Gastrocnemius medialis (tissue), 4 donors: ENCODE measurements at regions not wholly inside any gene's neighbourhood (a gene's known extent, or its start where the extent isn't known, plus 50 kb on each side); places are given as distances from the start of the nearest gene placed in this dataset.

Experiments used
- ATAC-seq, 2 donors: fragments of 150-250 bp; one replicate each; pipeline ENCODE4 v1.9.1; 2016
- DNase-seq, 2 donors: peaks; one replicate each; pipeline ENCODE4 v3.0.0-alpha.2; 2019
- H3K27ac ChIP-seq, 4 donors: fragments of 200-600 bp; sonication (generic); 1 replicate in 1 of 4; 2 replicates in 3 of 4; pipeline ENCODE4 v1.5.1; 2016 to 2018; ENCODE audit warnings: mild to moderate bottlenecking in 2 of 4, moderate library complexity in 1 of 4
- H3K27me3 ChIP-seq, 3 donors: fragments of 200-600 bp; sonication (generic) in 2 of 3; 1 replicate in 1 of 3; 2 replicates in 2 of 3; pipeline versions ENCODE4 v1.5.1 to v1.6.0; 2016 to 2019; ENCODE audit warnings: mild to moderate bottlenecking in 1 of 3, moderate library complexity in 1 of 3
- H3K36me3 ChIP-seq, 2 donors: fragments of 200-600 bp; sonication (generic) in 1 of 2; one replicate each; pipeline ENCODE4 v1.5.1; 2017 to 2018
- H3K4me1 ChIP-seq, 2 donors: fragments of 200-600 bp; sonication (generic) in 1 of 2; one replicate each; pipeline ENCODE4 v1.5.1; 2016 to 2017; ENCODE audit warnings: mild to moderate bottlenecking in 2 of 2
- H3K4me3 ChIP-seq, 4 donors: fragments of 200-600 bp; sonication (generic) in 3 of 4; 1 replicate in 1 of 4; 2 replicates in 3 of 4; pipeline ENCODE4 v1.5.1; 2016 to 2019; ENCODE audit warnings: mild to moderate bottlenecking in 2 of 4
- H3K9me3 ChIP-seq, 3 donors: fragments of 200-600 bp; sonication (generic) in 2 of 3; 1 replicate in 1 of 3; 2 replicates in 2 of 3; pipeline ENCODE4 v1.5.1; 2016 to 2019
- CTCF ChIP-seq, 5 experiments: fragments of 450-650 bp in 3 of 5; fragments of 200-600 bp in 2 of 5; sonication (generic) in 2 of 5; IDR thresholded peaks in 4 of 5; conservative IDR thresholded peaks in 1 of 5; 1 replicate in 4 of 5; 2 replicates in 1 of 5; pipeline ENCODE4 v1.5.1; 2016 to 2019; ENCODE audit warnings: antibody characterized with exemption in 5 of 5, mild to moderate bottlenecking in 3 of 5, moderate library complexity in 3 of 5
- POLR2A ChIP-seq, 2 donors: fragments of 450-650 bp; IDR thresholded peaks; one replicate each; pipeline ENCODE4 v1.6.1; 2017; ENCODE audit warnings: antibody characterized with exemption in 2 of 2, mild to moderate bottlenecking in 2 of 2, moderate library complexity in 2 of 2
- in situ Hi-C, 4 donors: fragments of 200-750 bp; cut with MboI; loops; one replicate each; pipeline versions ENCODE4 v1.15.0 to v1.8.0; 2017; ENCODE audit warnings: low sequenced_read_pairs in 4 of 4
- intact Hi-C: fragments of 100-400 bp; cut with DNase I; formaldehyde crosslinking; loops from one replicate; pipeline ENCODE4 v1.15.1; 2023; ENCODE audit warnings: low total_unique reads

GRCh38 chr3:135895106-135895733, 70.3 kb upstream of the PPP2R3A start:
- intact Hi-C loops: loop anchor here (1.0 to 10.0 kb wide), 3 partner anchors 670 to 1295 kb away; partner anchors contain the start of gene EPHB1
- DNase-seq (peak; percentile 12 to 52), ATAC-seq (peak; percentile 62 to 81)
- in situ Hi-C loops: loop anchor here (10.0 to 25.0 kb wide), 4 partner anchors 1100 to 1290 kb away; partner anchors contain the start of gene EPHB1 (in 4 of the 4)
- TF ChIP-seq POLR2A (IDR thresholded peaks at IDR 0.05) (no peak), CTCF (IDR thresholded peaks at IDR 0.05 in 4 of 5, conservative IDR thresholded peaks at IDR 0.05 in 1 of 5) (peak; percentile 56 to 85 (median 70))
- Histone ChIP-seq H3K9me3 (no peaks in the 10 kb centered on the region), H3K4me1 (no peaks in the 10 kb centered on the region), H3K4me3 (no peak overlapping the region), H3K27ac (no peak overlapping the region), H3K27me3 (no peaks in the 10 kb centered on the region), H3K36me3 (no peaks in the 10 kb centered on the region)

- Histone ChIP-seq H3K4me3 (no peak overlapping the region), H3K27me3 (no peaks in the 10 kb centered on the region), H3K27ac (no peak overlapping the region), H3K4me1 (no peaks in the 10 kb centered on the region), H3K36me3 (no peaks in the 10 kb centered on the region), H3K9me3 (no peaks in the 10 kb centered on the region)
- TF ChIP-seq CTCF (IDR thresholded peaks at IDR 0.05 in 4 of 5, conservative IDR thresholded peaks at IDR 0.05 in 1 of 5) (no peak), POLR2A (IDR thresholded peaks at IDR 0.05) (no peak)
- DNase-seq: no peak
- in situ Hi-C loops (loop anchor here (10.0 to 25.0 kb wide), 4 partner anchors 1101 to 1291 kb away; partner anchors contain the start of gene EPHB1 (in 4 of the 4)), intact Hi-C loops (loop anchor here (1.0 to 10.0 kb wide), 3 partner anchors 671 to 1295 kb away; partner anchors contain the start of gene EPHB1)
- no peak for ATAC-seq
These were observed 69.8 kb upstream of the PPP2R3A start for GRCh38 chr3:135895734-135896121.

- TF ChIP-seq CTCF (IDR thresholded peaks at IDR 0.05 in 4 of 5, conservative IDR thresholded peaks at IDR 0.05 in 1 of 5) (no peak), POLR2A (IDR thresholded peaks at IDR 0.05) (no peak)
- Histone ChIP-seq H3K4me1 (no peaks in the 10 kb centered on the region), H3K27ac (no peak overlapping the region), H3K36me3 (no peaks in the 10 kb centered on the region), H3K9me3 (no peaks in the 10 kb centered on the region), H3K27me3 (no peaks in the 10 kb centered on the region), H3K4me3 (no peak overlapping the region)
- ATAC-seq (no peak), DNase-seq (no peak)
- in situ Hi-C loops (loop anchor here (10.0 to 25.0 kb wide), 4 partner anchors 1102 to 1292 kb away; partner anchors contain the start of gene EPHB1 (in 4 of the 4)), intact Hi-C loops (loop anchor here (10.0 kb wide), 1 partner anchor 672 kb away; no protein-coding TSS in a partner anchor)
These were observed 68.9 kb upstream of the PPP2R3A start for GRCh38 chr3:135896613-135897012.

GRCh38 chr3:135897715-135898114, 67.8 kb upstream of the PPP2R3A start:
- DNase-seq: no peak
- Histone ChIP-seq H3K4me3 (no peak overlapping the region), H3K36me3 (no peaks in the 10 kb centered on the region), H3K9me3 (no peaks in the 10 kb centered on the region), H3K27me3 (no peaks in the 10 kb centered on the region), H3K27ac (no peak overlapping the region), H3K4me1 (no peaks in the 10 kb centered on the region)
- intact Hi-C loops (loop anchor here (10.0 kb wide), 1 partner anchor 673 kb away; no protein-coding TSS in a partner anchor), in situ Hi-C loops (loop anchor here (10.0 to 25.0 kb wide), 4 partner anchors 1103 to 1293 kb away; partner anchors contain the start of gene EPHB1 (in 4 of the 4))
- TF ChIP-seq POLR2A (IDR thresholded peaks at IDR 0.05) (no peak), CTCF (IDR thresholded peaks at IDR 0.05 in 4 of 5, conservative IDR thresholded peaks at IDR 0.05 in 1 of 5) (no peak)
- no peak for ATAC-seq
